GM12878 (cell line): ENCODE measurements at regions not wholly inside any gene's neighbourhood (a gene's known extent, or its start where the extent isn't known, plus 50 kb on each side); places are given as distances from the start of the nearest gene placed in this dataset.
"Not testable (repeated sequence)": the region's sequence is repeated elsewhere in the genome, so short reads cannot be mapped to it uniquely, and the experiment has no call there.

Source experiments
- ATAC-seq: fragments of 200-7000 bp; cut with Tn5 transposase; 3 replicates; pipeline ENCODE4 v1.9.1; 2020; ENCODE audit warnings: mild to moderate bottlenecking, moderate library complexity
- BruUV-seq: library from RNA; stranded (reverse); fragments of 400-500 nt; replicated peaks from 2 replicates; lab custom pipeline; 2021; lab: Mats Ljungman, UMichigan
- CTCF ChIA-PET: fragments of 300-600 bp; sonication (Branson Sonifier 250); formaldehyde crosslinking; extraction: SDS; loops from one replicate; lab custom pipeline; 2021; ENCODE audit warnings: inconsistent platforms; lab: Yijun Ruan, JAX
- POLR2A ChIA-PET: fragments of 350-600 bp; formaldehyde crosslinking; extraction: SDS; loops from one replicate; lab custom pipeline; 2021; ENCODE audit warnings: inconsistent platforms; lab: Charles Lee
- RAD21 ChIA-PET: fragments of 300-600 bp; sonication (Branson Sonifier 250); formaldehyde crosslinking; loops from one replicate; lab custom pipeline; 2023; ENCODE audit warnings: antibody characterized with exemption; ENCODE audit not compliant: unreplicated experiment; lab: Charles Lee
- SMC1A ChIA-PET: fragments of 300-600 bp; sonication (Branson Sonifier 250); formaldehyde crosslinking; loops from one replicate; lab custom pipeline; 2023; ENCODE audit not compliant: unreplicated experiment, uncharacterized antibody; lab: Charles Lee
- DNase-seq: peaks from one replicate; pipeline ENCODE4 v3.0.0-alpha.2; 2011; ENCODE audit warnings: low read depth, low spot score
- FAIRE-seq: peaks from 3 replicates; lab custom pipeline; 2011; peaks lifted over from hg19 to GRCh38; lab: Jason Lieb, UNC
- H2AFZ ChIP-seq: 2 replicates; pipeline ENCODE4 v1.6.0; 2011; ENCODE audit warnings: low read depth, low read length, control low read depth; ENCODE audit not compliant: control insufficient read depth
- H3K27ac ChIP-seq: 2 replicates; pipeline ENCODE4 v1.5.1; 2011; ENCODE audit warnings: control low read depth; ENCODE audit not compliant: control insufficient read depth, insufficient read depth
- H3K27me3 ChIP-seq, 2 experiments: replicated peaks in 1 of 2; 2 replicates each; pipeline versions ENCODE4 v1.6.0 to v1.6.1; 2011; ENCODE audit warnings: low read length in 1 of 2; ENCODE audit not compliant: control insufficient read depth in 2 of 2, insufficient read depth in 2 of 2
- H3K36me3 ChIP-seq, 2 experiments: 2 replicates each; pipeline ENCODE4 v1.5.1; 2011; ENCODE audit warnings: low read length in 1 of 2; ENCODE audit not compliant: control insufficient read depth in 2 of 2, insufficient read depth in 2 of 2
- H3K4me1 ChIP-seq: 2 replicates; pipeline ENCODE4 v1.6.1; 2011; ENCODE audit warnings: mild to moderate bottlenecking, low read length, moderate library complexity, mixed read lengths; ENCODE audit not compliant: control insufficient read depth, insufficient read depth
- H3K4me2 ChIP-seq: 2 replicates; pipeline ENCODE4 v1.6.0; 2011; ENCODE audit warnings: control low read depth; ENCODE audit not compliant: control insufficient read depth, insufficient read depth
- H3K4me3 ChIP-seq: fragments of 200-600 bp; sonication (generic); 2 replicates; pipeline ENCODE4 v1.5.1; 2016
- H3K79me2 ChIP-seq: 2 replicates; pipeline ENCODE4 v1.6.0; 2011; ENCODE audit warnings: low read length; ENCODE audit not compliant: control insufficient read depth, insufficient read depth
- H3K9ac ChIP-seq: 2 replicates; pipeline ENCODE4 v1.8.0; 2011; ENCODE audit warnings: low read length, control low read depth, mixed read lengths; ENCODE audit not compliant: control insufficient read depth, insufficient read depth
- H3K9me3 ChIP-seq: replicated peaks from 3 replicates; pipeline ENCODE4 v1.5.1; 2011; ENCODE audit warnings: mild to moderate bottlenecking, low read length; ENCODE audit not compliant: control insufficient read depth, insufficient read depth
- H4K20me1 ChIP-seq: 2 replicates; pipeline ENCODE4 v1.6.0; 2011; ENCODE audit not compliant: control insufficient read depth, insufficient read depth
- ASH2L ChIP-seq: fragments of 300-600, 200-600 bp; sonication (generic); IDR thresholded peaks from 2 replicates; pipeline ENCODE4 v1.6.1; 2017; ENCODE audit warnings: low read depth, mild to moderate bottlenecking, borderline replicate concordance
- CHD2 ChIP-seq: IDR thresholded peaks from 2 replicates; pipeline ENCODE4 v1.6.1; 2011; ENCODE audit warnings: low read depth, low read length, improper control_type of control experiment, borderline replicate concordance
- CHD4 ChIP-seq: fragments of 200-600 bp; sonication (generic); IDR thresholded peaks from 2 replicates; pipeline ENCODE4 v1.6.1; 2016; ENCODE audit warnings: mild to moderate bottlenecking
- ELK1 ChIP-seq: IDR thresholded peaks from 2 replicates; pipeline ENCODE4 v1.6.1; 2012; ENCODE audit warnings: low read depth, low read length, improper control_type of control experiment
- ETV6 ChIP-seq, 2 experiments: fragments of 450-650 bp in 1 of 2; IDR thresholded peaks in 1 of 2; conservative IDR thresholded peaks in 1 of 2; 2 replicates each; pipeline ENCODE4 v1.6.1; 2014; ENCODE audit warnings: antibody characterized with exemption in 1 of 2, borderline replicate concordance in 1 of 2, low read depth in 1 of 2, mild to moderate bottlenecking in 1 of 2, moderate library complexity in 1 of 2
- HDGF ChIP-seq: fragments of 450-650 bp; IDR thresholded peaks from 2 replicates; pipeline ENCODE4 v1.6.1; 2016; ENCODE audit warnings: antibody characterized with exemption
- MAX ChIP-seq: IDR thresholded peaks from 2 replicates; pipeline ENCODE4 v1.6.1; 2012; ENCODE audit warnings: low read depth, low read length, improper control_type of control experiment
- ZNF622 ChIP-seq: fragments of 450-650 bp; IDR thresholded peaks from 2 replicates; pipeline ENCODE4 v1.6.1; 2017; ENCODE audit warnings: mild to moderate bottlenecking, inconsistent platforms
- WGBS: methylation state at CpG from one replicate; pipeline ENCODE4 v1.1.6; 2016; ENCODE audit warnings: low lambda C conversion rate; ENCODE audit not compliant: insufficient replicate concordance, insufficient coverage; ENCODE audit errors: missing lambda C conversion rate; 5-methylcytosine and 5-hydroxymethylcytosine counted together
- in situ Hi-C: fragments of 300-500 bp; cut with MboI; formaldehyde crosslinking; loops from 9 replicates; pipeline ENCODE4 v1.14.3; 2018; ENCODE audit warnings: mixed read lengths
- intact Hi-C: fragments of 100-400 bp; cut with micrococcal nuclease; formaldehyde crosslinking; loops from one replicate; pipeline ENCODE4 v1.14.2; 2022; ENCODE audit not compliant: unreplicated experiment
- TF ChIP-seq, protein P1 (sequence below): fragments of 150-350 bp; IDR thresholded peaks from 2 replicates; pipeline ENCODE4 v1.6.1; 2016; ENCODE audit warnings: low read depth, low read length

DNA sequence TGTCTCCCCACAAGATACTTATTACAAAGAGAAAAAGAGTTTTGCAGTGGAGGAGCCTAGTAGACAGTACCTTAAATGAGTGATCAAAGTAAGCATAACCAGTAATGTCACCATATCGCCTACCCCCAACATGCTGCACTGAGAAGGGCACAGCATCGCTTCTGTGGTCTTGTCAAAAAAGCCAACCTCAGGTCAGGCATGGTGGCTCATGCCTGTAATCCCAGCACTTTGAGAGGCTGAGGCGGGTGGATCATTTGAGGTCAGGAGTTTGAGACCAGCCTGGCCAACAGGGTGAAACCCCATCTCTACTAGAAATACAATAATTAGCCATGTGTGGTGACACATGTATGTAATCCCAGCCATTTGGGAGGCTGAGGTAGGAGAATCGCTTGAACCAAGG is 135.8 kb upstream of the PRICKLE2 start:
- H3K4me2 ChIP-seq, intact Hi-C loops, FAIRE-seq, H3K9ac ChIP-seq, H2AFZ ChIP-seq, DNase-seq, H4K20me1 ChIP-seq, RAD21 ChIA-PET, H3K27ac ChIP-seq, in situ Hi-C loops, SMC1A ChIA-PET, H3K4me3 ChIP-seq, H3K4me1 ChIP-seq, H3K9me3 ChIP-seq, ATAC-seq, H3K27me3 ChIP-seq, BruUV-seq, H3K79me2 ChIP-seq, H3K36me3 ChIP-seq, CTCF ChIA-PET: not testable (repeated sequence)
- POLR2A ChIA-PET: interaction anchor here (1.2 kb wide), 1 partner anchor 29 kb away, joined by 3 read pairs; no protein-coding TSS in a partner anchor
- 0 out of 4 replicates have a peak, but pooled peaks of 1 of the 2 experiments have one; percentile 31 for TF ChIP-seq ETV6 (conservative IDR thresholded peaks at IDR 0.05 in 1 of 2, IDR thresholded peaks at IDR 0.05 in 1 of 2; ENCODE audit: borderline replicate concordance in 1 of 2, low read depth in 1 of 2)
- WGBS: 33% methylated on average over 4 of the region's 4 CpGs

DNA sequence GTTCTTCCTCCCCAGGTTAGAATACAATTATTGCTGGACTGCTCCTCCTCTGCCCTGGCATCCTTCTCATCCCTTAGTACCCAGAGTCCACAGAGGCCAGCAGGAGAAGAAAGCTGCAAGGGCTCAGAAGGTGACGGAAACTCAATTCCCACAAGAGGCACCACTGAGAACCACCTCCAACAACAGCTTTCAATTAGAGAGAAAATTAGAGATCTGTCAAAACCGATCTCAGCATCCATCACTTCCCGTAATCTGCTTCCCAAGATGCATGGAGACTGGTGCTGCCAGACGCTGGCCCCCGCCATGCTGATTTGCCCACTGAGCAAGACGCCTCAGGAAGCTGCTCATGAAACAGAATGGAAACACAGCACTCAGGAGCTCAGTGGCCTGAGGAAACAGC is 135.0 kb upstream of the PRICKLE2 start:
- DNase-seq: no peak
- RAD21 ChIA-PET: interaction anchor here (1.8 kb wide), 1 partner anchor 9 kb away, joined by 6 read pairs; no protein-coding TSS in a partner anchor
- ATAC-seq: no peak
- no peaks in the 10 kb centered on the region for H3K9me3 ChIP-seq
- H3K36me3 ChIP-seq: no peaks in the 10 kb centered on the region
- H3K27ac ChIP-seq: no peak overlapping the region
- no peaks in the 10 kb centered on the region for H4K20me1 ChIP-seq
- no peaks in the 10 kb centered on the region for H3K79me2 ChIP-seq
- SMC1A ChIA-PET: interaction anchor here (0.6 to 7.6 kb wide), 4 partner anchors 10 to 135 kb away, joined by 3 to 43 read pairs (median 5); partner anchors contain the start of gene PRICKLE2
- BruUV-seq: no TSS peak
- POLR2A ChIA-PET: interaction anchor here (1.2 kb wide), 1 partner anchor 29 kb away, joined by 3 read pairs; no protein-coding TSS in a partner anchor
- in situ Hi-C loops: no loop called here
- no peak overlapping the region for H3K9ac ChIP-seq
- CTCF ChIA-PET: no interaction called here
- FAIRE-seq: no peak
- no peaks in the 10 kb centered on the region for H3K4me1 ChIP-seq
- H3K27me3 ChIP-seq: no peaks in the 10 kb centered on the region; a peak in 1 of 4 replicates
- intact Hi-C loops: no loop called here
- H3K4me3 ChIP-seq: no peak overlapping the region
- H2AFZ ChIP-seq: no peak overlapping the region
- 46% methylated on average over 6 of the region's 6 CpGs for WGBS
- no peak overlapping the region for H3K4me2 ChIP-seq
- TF ChIP-seq MAX (no peak), ETV6 (conservative IDR thresholded peaks at IDR 0.05 in 1 of 2, IDR thresholded peaks at IDR 0.05 in 1 of 2; ENCODE audit: borderline replicate concordance in 1 of 2, low read depth in 1 of 2) (no peak), ELK1 (no peak), CHD4 (no peak), ZNF622 (no peak), CHD2 (no peak), HDGF (no peak), ASH2L (no peak)
- TF ChIP-seq, protein P1, sequence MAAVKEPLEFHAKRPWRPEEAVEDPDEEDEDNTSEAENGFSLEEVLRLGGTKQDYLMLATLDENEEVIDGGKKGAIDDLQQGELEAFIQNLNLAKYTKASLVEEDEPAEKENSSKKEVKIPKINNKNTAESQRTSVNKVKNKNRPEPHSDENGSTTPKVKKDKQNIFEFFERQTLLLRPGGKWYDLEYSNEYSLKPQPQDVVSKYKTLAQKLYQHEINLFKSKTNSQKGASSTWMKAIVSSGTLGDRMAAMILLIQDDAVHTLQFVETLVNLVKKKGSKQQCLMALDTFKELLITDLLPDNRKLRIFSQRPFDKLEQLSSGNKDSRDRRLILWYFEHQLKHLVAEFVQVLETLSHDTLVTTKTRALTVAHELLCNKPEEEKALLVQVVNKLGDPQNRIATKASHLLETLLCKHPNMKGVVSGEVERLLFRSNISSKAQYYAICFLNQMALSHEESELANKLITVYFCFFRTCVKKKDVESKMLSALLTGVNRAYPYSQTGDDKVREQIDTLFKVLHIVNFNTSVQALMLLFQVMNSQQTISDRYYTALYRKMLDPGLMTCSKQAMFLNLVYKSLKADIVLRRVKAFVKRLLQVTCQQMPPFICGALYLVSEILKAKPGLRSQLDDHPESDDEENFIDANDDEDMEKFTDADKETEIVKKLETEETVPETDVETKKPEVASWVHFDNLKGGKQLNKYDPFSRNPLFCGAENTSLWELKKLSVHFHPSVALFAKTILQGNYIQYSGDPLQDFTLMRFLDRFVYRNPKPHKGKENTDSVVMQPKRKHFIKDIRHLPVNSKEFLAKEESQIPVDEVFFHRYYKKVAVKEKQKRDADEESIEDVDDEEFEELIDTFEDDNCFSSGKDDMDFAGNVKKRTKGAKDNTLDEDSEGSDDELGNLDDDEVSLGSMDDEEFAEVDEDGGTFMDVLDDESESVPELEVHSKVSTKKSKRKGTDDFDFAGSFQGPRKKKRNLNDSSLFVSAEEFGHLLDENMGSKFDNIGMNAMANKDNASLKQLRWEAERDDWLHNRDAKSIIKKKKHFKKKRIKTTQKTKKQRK: no peak
